ENCODE measurements at regions not wholly inside any gene's neighbourhood (a gene's known extent, or its start where the extent isn't known, plus 50 kb on each side); places are given as distances from the start of the nearest gene placed in this dataset.

GRCh38 chrX:39779952-39780783 is 317.6 kb downstream of the BCOR start:
- no peak for TF ChIP-seq CTCF (IDR thresholded peaks at IDR 0.05)
- no peak for TF ChIP-seq POLR2AphosphoS5 (IDR thresholded peaks at IDR 0.05)
- no peak for TF ChIP-seq POLR2A (IDR thresholded peaks at IDR 0.05)
